NCI-H1930 (cell line): ENCODE measurements at regions not wholly inside any gene's neighbourhood (a gene's known extent, or its start where the extent isn't known, plus 50 kb on each side); places are given as distances from the start of the nearest gene placed in this dataset.

Source experiments
- DNase-seq, 2 experiments: peaks; one replicate each; lab custom pipeline; 2025; lab: John Stamatoyannopoulos, UW

DNA sequence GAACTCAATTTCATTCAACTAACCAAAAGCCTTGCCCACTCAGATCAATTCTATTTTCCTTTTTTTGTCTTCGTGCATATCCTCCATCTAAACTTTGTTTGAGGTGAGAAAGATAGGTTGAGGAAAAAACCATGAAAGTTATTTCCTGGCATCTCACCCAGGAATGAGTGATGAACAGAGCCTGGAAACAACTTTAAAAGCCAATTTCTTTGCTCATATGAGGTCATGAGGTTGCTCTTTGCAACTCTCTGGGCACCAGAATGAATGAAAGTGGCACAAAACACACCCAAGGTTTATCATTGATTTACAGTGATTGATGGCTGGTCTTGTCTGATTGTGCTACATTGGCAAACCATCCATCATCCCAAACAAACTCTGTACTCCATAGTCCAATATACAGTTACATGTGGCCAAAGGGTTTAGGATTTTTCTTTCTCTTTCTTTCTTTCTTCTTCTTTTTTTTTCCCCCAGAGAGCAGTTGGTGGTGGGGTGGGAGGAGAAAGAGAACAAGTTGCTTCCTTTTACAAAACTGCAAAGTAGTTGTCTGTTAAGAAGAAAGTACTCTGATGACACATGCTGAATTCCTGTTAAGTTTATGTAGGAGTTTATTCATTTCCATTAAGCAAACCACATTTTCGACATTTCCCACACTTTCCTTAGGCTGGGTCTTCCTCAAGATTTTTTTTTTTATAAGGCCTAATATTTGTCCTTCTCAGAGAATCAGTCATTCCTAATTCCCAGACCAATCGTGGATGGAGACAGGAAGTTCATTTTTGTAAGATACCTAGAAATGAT lies 575.9 kb upstream of the ZEB2 start:
- no peak for DNase-seq

DNA sequence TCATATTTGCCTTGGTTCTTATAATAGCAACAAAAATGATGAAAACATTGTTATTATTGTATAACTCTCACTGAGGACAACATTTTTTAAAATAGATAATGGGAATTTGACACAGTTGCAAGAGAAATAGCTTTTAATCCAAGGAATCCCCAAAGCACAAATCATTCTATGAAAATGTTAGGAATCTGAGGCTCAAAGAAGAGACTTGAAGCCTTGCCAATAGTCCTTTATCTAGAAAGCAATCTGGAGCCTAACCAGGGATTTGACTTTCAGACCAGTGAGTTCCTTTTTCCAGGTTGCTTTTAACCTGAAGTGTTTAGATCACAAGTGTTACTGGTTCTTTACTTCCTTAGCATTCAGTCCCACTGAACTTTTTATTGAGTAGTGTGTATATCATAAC lies 574.5 kb upstream of the ZEB2 start:
- DNase-seq = no peak

DNA sequence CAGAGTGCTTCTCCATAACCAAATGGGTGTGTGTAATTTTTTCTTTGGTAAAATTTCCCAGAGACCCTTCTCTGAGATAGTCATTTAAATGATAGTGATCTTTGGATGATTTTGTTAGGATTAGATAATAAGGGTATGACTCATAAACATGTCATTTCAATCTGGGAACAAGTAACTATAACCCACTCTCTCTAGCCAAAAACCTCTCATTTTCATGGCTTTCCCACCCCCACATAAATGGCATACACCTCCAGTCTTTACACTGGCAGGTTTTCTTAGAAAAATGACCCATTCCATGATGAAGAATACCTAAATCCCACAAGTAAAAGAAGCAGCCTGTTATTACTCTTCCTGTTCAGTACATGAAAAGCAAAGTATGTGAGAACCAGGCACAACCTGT lies 572.0 kb upstream of the ZEB2 start:
- no peak for DNase-seq

DNA sequence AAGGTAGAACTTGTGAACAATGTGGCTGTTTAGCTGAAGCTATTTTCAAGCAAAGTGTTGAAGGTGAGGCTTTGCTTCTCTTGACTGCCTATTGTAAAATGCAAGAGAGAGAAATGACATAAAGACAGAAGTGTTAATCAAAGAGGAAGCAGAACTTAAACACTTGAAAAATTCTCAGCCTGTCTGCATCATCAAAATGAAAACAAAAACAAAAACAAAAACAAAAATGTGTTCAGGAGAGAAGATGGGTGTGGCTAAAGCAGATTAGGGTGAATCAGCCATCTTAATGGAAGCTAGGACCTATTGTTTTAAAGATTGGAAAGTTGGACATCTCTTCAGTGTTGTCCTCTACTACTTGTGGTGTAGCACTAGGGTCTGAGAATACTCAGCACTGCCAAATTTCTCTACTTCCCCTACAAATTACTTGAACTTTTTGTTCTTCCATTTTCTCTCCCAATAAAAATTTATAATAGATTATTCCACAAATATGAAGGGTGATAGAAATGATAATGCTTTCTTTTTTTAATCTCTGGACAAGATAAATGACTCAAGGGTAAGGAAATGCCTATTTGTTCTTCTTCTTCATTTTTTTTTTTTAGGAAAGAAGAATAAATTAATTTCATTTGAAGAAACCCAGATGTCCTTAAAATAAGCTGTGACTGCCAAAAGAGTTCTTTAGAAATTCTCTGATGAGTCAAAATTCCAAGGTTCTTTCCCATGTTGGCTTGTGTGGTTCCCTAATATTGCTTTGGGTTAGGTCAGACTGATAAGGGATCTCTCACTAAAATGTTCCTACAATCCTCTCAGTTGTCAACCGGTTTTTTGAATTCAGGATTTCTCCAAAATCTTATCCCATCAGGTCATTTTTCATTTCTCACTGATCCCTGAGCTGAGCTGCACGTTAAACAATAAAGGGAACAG lies 571.2 kb upstream of the ZEB2 start:
- no peak for DNase-seq

DNA sequence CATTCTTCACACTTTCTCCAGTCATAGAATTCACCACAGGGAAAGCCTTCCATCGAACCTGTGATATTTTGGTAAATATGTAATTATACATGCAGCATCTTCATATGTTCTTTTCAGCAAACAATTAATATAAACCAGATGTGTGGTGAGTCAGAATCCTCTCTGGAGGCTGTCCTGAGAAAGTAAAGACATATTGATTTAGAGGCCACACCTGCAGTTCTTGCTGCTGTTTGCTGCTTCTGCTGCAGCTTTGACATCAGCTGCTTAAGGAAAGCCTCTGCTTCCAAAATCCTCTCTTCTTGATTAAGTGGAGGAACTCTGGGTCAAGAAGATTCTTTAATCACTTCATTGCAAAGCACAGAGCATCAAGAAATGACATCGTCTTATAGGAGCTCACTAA lies 568.8 kb upstream of the ZEB2 start:
- no peak for DNase-seq

DNA sequence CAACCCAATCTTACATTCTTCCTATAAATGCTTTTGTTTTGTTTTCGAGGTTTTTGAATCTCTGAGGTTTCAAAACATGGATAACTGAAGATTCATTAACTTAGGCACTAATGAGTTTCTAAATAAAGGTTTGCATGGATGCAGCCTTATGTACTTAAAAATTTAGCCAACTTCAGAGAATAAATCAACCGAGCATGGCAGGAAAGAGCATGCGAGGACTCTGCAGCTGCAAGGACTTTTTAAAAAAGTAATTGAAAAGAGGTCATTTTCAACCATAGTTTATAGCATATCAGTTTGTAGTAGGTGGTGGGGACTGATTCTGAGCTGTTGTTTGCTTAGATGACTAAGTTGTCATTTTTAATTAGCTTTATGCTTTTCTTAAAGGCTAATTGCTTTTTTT lies 567.0 kb upstream of the ZEB2 start:
- no peak for DNase-seq

DNA sequence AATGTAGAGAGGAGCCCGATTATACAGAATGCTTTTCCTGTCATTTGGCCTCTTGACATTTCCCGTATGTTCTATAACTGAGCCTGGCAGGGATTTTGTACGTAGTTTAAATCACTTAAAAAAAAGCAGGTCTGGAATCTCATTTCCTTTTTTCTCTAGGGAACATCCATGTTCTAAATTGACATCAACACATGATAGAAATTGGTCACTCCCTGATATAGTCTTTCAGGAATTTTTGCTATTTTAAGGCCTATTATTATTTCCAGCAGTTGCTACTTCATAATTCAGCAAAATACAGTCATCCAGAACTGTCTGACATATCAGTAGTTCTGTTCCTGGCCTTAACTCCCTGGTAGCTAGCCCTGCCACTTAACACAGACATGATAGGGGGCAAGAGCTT lies 565.7 kb upstream of the ZEB2 start:
- no peak for DNase-seq

DNA sequence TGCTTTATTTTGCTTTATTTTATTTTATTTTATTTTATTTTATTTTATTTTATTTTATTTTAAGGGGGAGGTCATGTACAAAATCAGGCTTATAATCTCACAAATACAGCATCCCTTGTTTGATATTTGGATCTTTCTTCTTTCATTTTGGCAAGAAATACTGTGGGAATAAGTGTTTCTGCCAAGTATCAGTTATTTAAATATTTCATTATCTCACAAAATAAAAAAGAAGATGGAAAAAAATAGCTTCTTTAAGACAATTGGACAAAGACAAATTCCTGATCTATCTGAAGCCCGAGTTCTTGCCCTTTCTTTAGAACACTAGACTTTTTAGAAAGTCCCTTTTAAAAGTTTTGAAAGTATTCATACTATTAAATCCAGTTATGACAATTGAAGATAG lies 560.5 kb upstream of the ZEB2 start:
- no peak for DNase-seq

DNA sequence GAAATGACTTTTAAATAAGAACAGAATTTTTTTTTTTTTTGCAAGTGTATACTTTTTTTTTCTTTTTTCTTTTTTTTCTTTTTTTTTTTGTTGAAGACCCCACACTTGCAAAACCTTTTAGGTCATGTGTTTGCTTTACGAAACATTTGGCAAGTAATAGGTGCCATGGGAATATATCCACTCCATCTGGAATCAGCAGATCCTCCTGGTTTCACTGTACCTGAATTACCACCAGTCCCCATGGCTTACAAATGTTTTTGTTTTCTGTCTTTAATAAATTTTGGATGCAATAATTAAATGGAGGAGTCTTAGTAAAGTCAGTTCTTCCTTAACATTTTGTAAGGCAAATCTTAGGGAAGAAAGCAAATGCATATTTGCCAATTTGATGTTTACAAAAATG lies 559.7 kb upstream of the ZEB2 start:
- no peak for DNase-seq

DNA sequence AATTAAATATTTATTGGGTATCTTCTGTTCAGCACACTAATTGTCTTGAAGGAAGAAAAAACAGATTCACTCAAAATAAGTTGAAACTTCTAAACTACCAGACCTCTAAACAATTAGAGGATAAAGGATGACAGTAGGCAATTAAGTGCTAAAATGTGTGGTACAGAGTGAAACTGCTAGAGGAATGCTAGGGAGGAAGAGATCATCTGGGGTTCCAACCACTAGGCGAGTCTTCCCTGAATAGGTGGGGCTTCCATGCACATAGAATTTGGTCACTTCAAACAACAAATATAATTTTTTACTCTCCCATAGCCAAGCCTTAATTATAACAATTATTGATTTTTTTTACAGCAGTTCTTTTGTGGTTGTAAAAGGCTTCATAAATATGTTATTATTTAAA lies 559.0 kb upstream of the ZEB2 start:
- no peak for DNase-seq

DNA sequence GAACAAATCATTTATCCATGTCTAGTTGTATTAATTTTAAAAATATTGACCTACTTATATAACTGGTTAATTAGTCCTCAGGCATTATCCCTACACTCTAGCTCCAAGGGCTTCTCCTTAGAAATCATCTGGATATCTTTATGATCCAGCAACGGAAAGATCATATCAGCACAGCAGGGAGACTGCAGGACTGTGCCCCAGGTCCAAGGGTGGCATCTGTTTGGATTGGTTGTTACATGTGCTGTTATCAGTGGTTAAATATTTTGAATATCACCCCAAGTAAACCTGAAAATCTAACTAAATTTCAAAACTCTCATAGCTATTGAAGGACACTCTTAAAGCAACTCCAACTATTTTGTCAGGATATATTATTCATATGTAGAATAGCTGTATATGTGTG lies 556.2 kb upstream of the ZEB2 start:
- no peak for DNase-seq

DNA sequence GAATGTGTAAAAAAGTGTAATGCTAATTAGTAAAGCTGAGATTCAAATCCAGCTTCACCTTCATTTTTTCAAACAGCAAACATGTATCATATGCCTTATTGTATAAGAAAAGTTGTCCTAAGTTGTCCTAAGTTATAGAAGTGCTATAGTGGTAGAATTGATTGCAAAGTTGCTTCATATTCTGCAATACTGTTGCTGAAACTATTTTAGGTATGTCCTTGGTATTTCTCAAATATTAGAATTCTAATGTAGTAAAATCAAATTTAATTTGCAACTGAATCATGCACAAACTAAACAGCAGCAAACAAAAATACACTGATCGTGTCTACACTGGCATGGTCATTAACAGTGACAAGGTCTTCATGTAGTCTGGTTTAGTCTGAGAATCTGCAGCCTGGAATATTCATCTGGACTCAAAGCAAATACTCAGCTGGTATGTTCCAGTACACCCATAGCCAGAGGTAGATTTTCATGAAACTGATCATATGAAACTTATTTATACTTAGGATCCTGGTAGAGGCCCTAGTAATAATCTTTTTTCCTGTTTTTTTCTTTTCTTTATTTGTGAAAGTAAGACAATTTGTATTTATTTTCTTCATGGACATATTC lies 555.6 kb upstream of the ZEB2 start:
- DNase-seq = no peak

DNA sequence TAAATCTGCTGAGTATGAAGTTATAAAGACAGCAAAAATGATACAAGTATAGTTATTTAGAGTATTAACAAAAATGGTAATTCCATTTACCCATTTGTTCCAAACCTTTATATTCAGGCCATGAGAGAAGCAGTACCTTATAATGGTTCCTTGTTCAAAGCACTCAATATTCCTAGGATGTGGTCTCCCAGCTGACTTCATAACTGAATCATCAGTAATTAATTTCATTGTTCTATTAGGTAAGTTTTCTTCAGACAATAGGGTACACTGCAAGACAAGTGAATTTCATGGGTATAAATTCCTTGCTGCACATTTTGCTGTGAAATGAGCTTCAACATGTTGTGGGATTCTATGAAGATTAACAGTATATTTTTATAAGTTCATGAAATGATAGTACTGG lies 550.8 kb upstream of the ZEB2 start:
- DNase-seq = no peak

DNA sequence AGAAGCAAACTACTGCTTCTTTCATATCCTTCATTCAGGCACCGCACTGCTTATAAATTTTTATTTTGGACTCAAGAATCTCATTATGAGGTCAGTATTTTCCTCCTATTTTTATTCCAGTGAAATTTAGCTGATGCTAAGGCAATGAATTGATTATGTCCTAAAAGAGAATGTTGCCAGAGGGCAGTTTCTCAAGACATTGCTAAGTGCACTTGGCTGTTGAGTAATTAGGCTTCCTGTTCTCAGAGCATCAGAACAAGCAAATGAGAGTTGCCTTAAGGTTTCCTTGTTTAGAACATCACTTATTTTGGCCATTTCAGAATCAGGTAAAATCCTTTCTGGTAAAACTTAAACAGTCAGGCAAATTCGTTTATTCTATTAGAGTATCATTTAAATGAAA lies 548.6 kb upstream of the ZEB2 start:
- DNase-seq = no peak

DNA sequence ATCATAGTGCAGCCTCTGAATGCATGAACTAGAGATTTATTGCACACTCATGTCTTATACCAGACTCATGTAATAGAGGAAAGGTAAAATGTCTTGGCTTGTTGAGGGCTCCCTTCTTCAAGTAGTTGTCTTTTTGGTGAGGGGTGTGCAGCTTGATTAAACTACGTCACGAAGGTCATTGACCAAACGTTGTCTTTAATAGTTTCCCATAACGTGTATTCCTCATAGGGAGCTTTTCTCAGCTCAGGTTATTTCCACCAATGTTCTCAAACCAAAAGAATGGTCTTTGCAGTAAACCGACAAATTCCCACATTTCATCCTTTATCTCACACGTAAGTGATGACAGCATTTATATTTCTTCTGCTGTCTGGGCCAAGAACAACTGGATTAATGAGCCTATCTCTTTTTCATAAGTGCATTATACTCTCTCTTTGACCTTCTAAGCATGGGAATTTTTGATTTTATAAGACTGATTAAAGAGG lies 547.7 kb upstream of the ZEB2 start:
- DNase-seq = no peak

DNA sequence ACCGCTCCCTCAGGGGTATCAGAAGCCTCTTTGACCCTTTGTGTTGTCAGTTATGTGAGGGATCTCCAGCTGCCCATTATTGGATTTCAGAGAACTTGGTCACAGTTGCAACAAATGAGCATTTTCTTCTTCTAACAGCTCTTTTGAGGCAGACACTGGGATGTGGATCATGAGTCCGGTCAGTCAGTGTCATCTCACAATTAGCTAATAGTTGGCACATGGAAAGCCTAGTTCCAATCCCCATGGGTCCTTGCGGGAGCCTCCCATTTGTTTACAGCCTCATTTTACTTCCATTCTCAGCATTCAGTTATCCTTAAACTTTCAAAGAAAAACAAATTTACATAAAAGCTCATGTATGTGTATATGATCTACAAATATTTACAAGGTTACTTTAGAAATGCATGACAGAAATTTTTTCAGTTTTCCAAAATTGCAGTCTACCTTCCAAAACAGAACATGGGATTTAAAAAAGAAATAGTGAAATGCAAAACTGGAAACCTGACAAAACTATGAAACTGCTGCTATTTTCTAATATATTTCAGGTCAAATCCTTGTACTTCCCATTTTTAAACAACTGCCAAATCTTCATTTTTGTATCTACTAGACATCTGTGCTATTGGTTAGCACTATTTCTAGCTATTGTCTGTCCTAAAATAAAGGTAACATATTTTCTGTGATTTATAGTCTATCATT lies 547.1 kb upstream of the ZEB2 start:
- DNase-seq = no peak

DNA sequence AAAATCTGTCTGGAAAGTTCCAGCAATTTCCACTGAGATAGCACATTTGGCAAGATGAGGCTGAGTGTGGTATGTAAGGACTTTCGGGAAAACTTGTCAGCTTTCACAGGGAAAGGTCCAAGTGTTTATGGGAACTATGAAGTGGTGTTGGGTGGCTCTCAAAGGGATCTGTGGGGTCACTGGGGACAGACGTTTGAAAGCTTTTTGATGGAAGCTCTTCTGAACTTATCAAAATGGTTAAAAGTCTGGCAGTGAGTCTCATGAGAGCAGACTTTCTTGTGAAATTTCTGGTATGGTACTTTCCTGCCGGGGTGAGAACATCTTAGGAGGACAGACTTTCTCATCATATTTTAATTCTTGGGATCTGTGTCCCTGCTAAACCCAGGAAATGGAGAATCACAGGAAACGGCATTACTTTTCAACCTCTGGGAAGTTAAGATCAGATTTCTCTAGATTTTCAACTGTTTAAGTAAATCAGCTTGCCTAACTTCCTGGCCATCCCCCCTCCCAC lies 546.3 kb upstream of the ZEB2 start:
- no peak for DNase-seq

DNA sequence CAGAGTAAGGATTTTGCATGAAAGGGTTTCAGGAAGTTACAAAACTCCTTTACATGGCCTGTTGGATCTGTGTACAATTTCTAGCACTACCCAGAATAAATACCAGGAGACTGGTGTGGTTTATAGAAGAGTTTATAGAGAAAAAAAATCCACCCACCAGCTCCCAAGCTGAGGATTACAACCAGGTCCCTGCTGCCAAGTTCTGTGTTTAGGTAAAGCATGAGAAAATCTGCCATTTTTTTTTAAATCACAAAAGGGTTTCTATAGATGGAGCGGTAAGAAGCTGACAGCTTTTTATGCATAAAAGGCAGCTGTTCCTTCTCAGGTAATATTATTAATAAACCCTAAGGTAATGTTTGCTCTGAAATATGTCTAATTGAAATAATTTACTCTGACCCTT lies 545.4 kb upstream of the ZEB2 start:
- DNase-seq = no peak

DNA sequence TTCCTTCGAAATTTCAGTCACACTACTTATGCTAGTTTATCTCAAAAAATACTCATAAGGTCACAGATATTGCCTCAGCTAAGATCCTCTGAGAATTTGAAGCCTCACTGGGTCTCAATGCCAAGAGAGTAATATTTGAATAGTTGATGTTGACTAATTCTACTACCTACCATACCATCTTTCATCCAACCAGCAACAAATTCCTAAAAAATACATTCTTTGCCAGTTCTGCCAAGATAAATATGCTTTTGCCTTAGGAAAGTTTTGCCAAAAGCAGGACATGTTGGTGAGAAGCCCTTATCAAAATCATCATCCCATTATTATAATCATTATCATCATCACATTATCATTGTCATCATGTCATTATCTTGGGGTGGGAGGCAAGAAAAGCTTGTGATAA lies 544.6 kb upstream of the ZEB2 start:
- DNase-seq = no peak

DNA sequence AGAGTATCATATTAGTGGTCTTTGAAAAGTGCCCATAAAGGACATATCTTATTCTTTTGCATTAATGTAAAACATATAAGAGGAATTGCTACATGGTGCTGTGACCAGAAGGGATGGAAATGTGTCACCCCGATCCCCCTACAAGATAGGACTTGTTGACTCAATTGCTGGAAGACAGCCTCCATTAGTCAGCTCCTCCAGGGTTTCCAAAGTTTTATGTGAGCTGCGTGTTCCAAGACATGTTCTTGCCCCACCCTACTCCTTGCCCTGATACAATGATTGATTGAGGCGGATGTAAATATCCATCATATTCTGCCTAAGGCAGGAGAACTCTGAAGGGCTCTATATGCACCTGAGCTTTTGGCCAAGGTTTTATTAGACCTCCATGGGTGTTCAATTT lies 541.0 kb upstream of the ZEB2 start:
- no peak for DNase-seq

DNA sequence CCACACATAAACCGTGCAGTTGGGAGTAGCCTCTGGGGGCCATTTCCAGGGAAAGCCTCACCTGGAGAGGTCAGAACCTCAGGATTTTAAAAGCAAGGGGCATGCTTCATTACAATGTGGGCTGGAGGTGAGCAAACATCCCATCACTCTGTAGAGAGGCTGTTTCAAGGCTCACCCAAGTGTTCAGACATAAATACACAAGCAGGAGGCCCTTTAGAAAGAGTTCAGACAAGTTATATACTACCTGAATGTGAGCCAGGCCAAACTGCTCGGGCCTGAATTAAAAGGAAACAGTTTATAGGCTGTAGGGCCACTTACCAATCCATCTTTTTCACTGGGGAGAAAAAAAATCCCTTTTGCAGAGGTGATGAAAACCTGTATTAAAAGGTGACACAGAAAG lies 540.0 kb upstream of the ZEB2 start:
- no peak for DNase-seq

DNA sequence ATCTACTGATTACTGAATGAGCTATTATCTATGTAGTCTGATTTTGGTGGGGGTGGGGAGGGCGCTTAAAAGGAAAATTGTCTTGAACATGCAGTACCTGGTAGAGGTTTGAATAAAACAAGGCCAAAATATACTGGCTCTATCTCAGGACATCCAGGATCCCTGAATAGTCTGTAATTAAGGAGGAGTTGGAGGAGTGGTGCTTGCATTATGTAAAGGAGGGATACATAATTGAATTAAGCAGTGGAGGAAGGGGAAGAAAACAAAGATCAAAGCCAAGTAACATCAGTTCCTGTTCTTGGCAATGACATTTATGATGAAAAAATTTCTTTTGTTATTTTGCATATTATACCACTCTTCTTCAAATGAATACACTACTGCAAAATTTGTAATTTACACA lies 539.4 kb upstream of the ZEB2 start:
- no peak for DNase-seq
